ENCODE measurements at regions not wholly inside any gene's neighbourhood (a gene's known extent, or its start where the extent isn't known, plus 50 kb on each side); places are given as distances from the start of the nearest gene placed in this dataset.

GRCh38 chr7:79911420-79911819 lies 223.2 kb upstream of the GNAI1 start:
- H3K36me3 ChIP-seq = no peaks in the 10 kb centered on the region
- no peak overlapping the region for H3K4me3 ChIP-seq
- no peak overlapping the region for H3K27ac ChIP-seq
- H3K4me1 ChIP-seq = no peaks in the 10 kb centered on the region
- H3K27me3 ChIP-seq = no peaks in the 10 kb centered on the region
- no peak for FAIRE-seq
- DNase-seq = no peak
- 47 to 75% methylated on average over 3 of the region's 3 CpGs for WGBS, 2 donors
- H3K9me3 ChIP-seq = no peaks in the 10 kb centered on the region
- intact Hi-C loops (cut with DNase I) = no loop called here
- TF ChIP-seq CTCF (IDR thresholded peaks at IDR 0.05) = no peak
- no peak for ATAC-seq

GRCh38 chr7:79909176-79909575 lies 225.5 kb upstream of the GNAI1 start:
- H3K4me3 ChIP-seq = no peak overlapping the region
- no peaks in the 10 kb centered on the region for H3K4me1 ChIP-seq
- H3K27me3 ChIP-seq = no peaks in the 10 kb centered on the region
- TF ChIP-seq CTCF (IDR thresholded peaks at IDR 0.05) = no peak
- no peak for DNase-seq
- intact Hi-C loops (cut with DNase I) = no loop called here
- no peak for FAIRE-seq
- 37 to 46% methylated on average over 6 of the region's 6 CpGs for WGBS, 2 donors
- no peaks in the 10 kb centered on the region for H3K36me3 ChIP-seq
- H3K27ac ChIP-seq = no peak overlapping the region
- ATAC-seq = no peak
- H3K9me3 ChIP-seq = no peaks in the 10 kb centered on the region

- H3K4me3 ChIP-seq = no peak overlapping the region
- FAIRE-seq (no peak), ATAC-seq (no peak), DNase-seq (no peak)
- no peaks in the 10 kb centered on the region for H3K9me3 ChIP-seq
- no peaks in the 10 kb centered on the region for H3K27me3 ChIP-seq
- intact Hi-C loops (cut with DNase I) = no loop called here
- H3K27ac ChIP-seq = no peak overlapping the region
- H3K36me3 ChIP-seq = no peaks in the 10 kb centered on the region
- no peaks in the 10 kb centered on the region for H3K4me1 ChIP-seq
- no peak for TF ChIP-seq CTCF (IDR thresholded peaks at IDR 0.05)
Observed at GRCh38 chr7:79897166-79897565, 237.5 kb upstream of the GNAI1 start.

- no peaks in the 10 kb centered on the region for H3K4me1 ChIP-seq
- H3K27me3 ChIP-seq = no peaks in the 10 kb centered on the region
- H3K27ac ChIP-seq = no peak overlapping the region
- no peak overlapping the region for H3K4me3 ChIP-seq
- FAIRE-seq (no peak), DNase-seq (no peak), ATAC-seq (no peak)
- intact Hi-C loops (cut with DNase I) = no loop called here
- 78 to 88% methylated on average over 1 of the region's 1 CpG for WGBS, 2 donors
- no peaks in the 10 kb centered on the region for H3K36me3 ChIP-seq
- no peaks in the 10 kb centered on the region for H3K9me3 ChIP-seq
- TF ChIP-seq CTCF (IDR thresholded peaks at IDR 0.05) = no peak
Observed at GRCh38 chr7:79893991-79894390, 240.6 kb upstream of the GNAI1 start.

GRCh38 chr7:79882922-79883321 lies 251.7 kb upstream of the GNAI1 start:
- no peak for DNase-seq
- no peak for ATAC-seq
- H3K4me1 ChIP-seq = no peaks in the 10 kb centered on the region
- 58% methylated on average over 2 of the region's 2 CpGs for WGBS, 2 donors
- no peak for TF ChIP-seq CTCF (IDR thresholded peaks at IDR 0.05)
- no peak overlapping the region for H3K4me3 ChIP-seq
- H3K9me3 ChIP-seq = no peaks in the 10 kb centered on the region
- no peaks in the 10 kb centered on the region for H3K27me3 ChIP-seq
- intact Hi-C loops (cut with DNase I) = no loop called here
- no peak overlapping the region for H3K27ac ChIP-seq
- no peaks in the 10 kb centered on the region for H3K36me3 ChIP-seq
- no peak for FAIRE-seq

Measured in pancreas (tissue), 10 donors.